BJ (cell line): ENCODE measurements at regions not wholly inside any gene's neighbourhood (a gene's known extent, or its start where the extent isn't known, plus 50 kb on each side); places are given as distances from the start of the nearest gene placed in this dataset.
"Not testable (repeated sequence)": the region's sequence is repeated elsewhere in the genome, so short reads cannot be mapped to it uniquely, and the experiment has no call there.

Source experiments
- CTCF ChIA-PET: fragments of 350-600 bp; formaldehyde crosslinking; extraction: SDS; loops from one replicate; lab custom pipeline; 2021; ENCODE audit warnings: antibody characterized with exemption, inconsistent platforms; lab: Yijun Ruan, JAX
- POLR2A ChIA-PET: fragments of 300-600 bp; sonication (Branson Sonifier 250); formaldehyde crosslinking; extraction: SDS; loops from one replicate; lab custom pipeline; 2021; ENCODE audit warnings: antibody characterized with exemption; lab: Charles Lee
- DNase-seq: peaks from one replicate; pipeline ENCODE4 v3.0.0-alpha.2; 2011; ENCODE audit warnings: low read depth
- H3K27me3 ChIP-seq: 2 replicates; pipeline ENCODE4 v1.6.0; 2011; ENCODE audit warnings: low read length; ENCODE audit not compliant: control insufficient read depth, insufficient read depth
- H3K36me3 ChIP-seq: 2 replicates; pipeline ENCODE4 v1.5.1; 2011; ENCODE audit warnings: low read length; ENCODE audit not compliant: control insufficient read depth, insufficient read depth
- H3K4me3 ChIP-seq: 2 replicates; pipeline ENCODE4 v1.5.1; 2011; ENCODE audit warnings: low read depth, mild to moderate bottlenecking, control low read depth, low read length
- CTCF ChIP-seq: IDR thresholded peaks from 2 replicates; pipeline ENCODE4 v1.5.1; 2011; ENCODE audit warnings: low read depth, mild to moderate bottlenecking, control low read depth, inconsistent platforms, low read length, moderate library complexity; ENCODE audit not compliant: insufficient read depth

GRCh38 chr16:21339941-21340340 is 61.9 kb upstream of the CRYM start:
- DNase-seq: no peak
- no peak overlapping the region for H3K4me3 ChIP-seq
- H3K36me3 ChIP-seq: no peaks in the 10 kb centered on the region
- no peaks in the 10 kb centered on the region for H3K27me3 ChIP-seq
- no peak for TF ChIP-seq CTCF
- ChIA-PET POLR2A (no interaction called here), CTCF (no interaction called here)

- H3K27me3 ChIP-seq: no peaks in the 10 kb centered on the region
- H3K36me3 ChIP-seq: no peaks in the 10 kb centered on the region
- DNase-seq: no peak
- POLR2A ChIA-PET: no interaction called here
- TF ChIP-seq CTCF: no peak
- CTCF ChIA-PET: no interaction called here
- no peak overlapping the region for H3K4me3 ChIP-seq
Measured at GRCh38 chr16:21339269-21339641, 61.2 kb upstream of the CRYM start.

DNA sequence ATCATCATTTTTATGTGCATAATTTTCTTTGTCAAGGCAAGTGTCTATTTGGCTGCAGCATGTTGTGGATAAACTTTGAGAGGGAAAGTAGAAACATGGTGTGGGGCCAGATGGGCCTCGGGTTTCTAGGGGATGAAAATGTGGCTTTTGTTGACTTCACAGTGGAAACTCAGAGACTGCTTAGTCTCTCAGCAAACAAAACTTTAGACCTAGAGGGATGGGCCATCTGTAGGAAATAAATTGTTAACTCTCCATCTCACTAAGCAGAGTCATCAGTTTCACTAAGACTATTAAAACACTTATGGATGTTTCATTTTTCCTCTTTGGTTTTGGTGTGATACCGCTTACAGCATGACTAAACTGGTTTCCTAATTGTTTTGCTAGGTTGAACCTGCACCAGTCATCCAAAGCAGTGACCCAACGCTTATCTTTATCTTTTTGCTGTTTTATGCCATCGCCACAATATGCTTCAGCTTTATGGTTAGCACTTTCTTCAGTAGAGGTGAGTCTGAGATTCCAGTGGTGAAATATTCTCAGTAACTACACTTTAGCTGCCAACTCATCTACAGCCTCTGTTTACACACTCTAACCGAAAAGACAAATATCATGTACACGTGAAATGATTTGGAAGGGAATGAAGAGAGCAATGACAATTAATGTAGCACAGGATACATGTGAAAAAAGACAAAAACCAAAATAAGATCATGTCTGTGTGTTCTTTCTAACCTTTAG is 60.6 kb upstream of the CRYM start:
- Histone ChIP-seq H3K4me3 (no peak overlapping the region), H3K36me3 (no peaks in the 10 kb centered on the region), H3K27me3 (no peaks in the 10 kb centered on the region)
- CTCF ChIA-PET: no interaction called here
- no peak for DNase-seq
- no peak for TF ChIP-seq CTCF
- POLR2A ChIA-PET: no interaction called here

DNA sequence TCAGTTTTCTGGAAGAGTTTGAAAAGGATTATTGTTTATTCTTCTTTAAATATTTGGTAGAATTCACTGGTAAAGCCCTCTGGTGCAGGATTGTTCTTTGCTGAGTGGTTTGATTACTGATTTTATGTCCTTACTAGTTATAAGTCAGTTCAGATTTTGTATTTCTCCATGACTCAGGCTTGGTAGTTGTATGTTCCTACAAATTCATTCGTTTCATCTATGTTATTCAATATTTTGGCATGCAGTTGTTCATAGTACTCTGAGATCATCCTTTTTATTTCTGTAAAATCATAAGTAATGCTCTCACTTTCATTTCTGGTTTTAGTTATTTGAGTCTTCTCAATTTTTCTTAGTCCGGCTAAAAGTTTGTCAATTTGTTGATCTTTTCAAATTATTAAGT is 58.1 kb upstream of the CRYM start:
- no peaks in the 10 kb centered on the region for H3K36me3 ChIP-seq
- POLR2A ChIA-PET: no interaction called here
- H3K27me3 ChIP-seq: no peaks in the 10 kb centered on the region
- CTCF ChIA-PET: no interaction called here
- H3K4me3 ChIP-seq: no peak overlapping the region
- DNase-seq: no peak
- TF ChIP-seq CTCF: no peak

- POLR2A ChIA-PET, H3K27me3 ChIP-seq, H3K36me3 ChIP-seq, DNase-seq, H3K4me3 ChIP-seq: not testable (repeated sequence)
- CTCF ChIA-PET: interaction anchor here (0.6 kb wide), 1 partner anchor 29 kb away, joined by 5 read pairs; no protein-coding TSS in a partner anchor
Measured at GRCh38 chr16:21334188-21335146, 56.4 kb upstream of the CRYM start.

DNA sequence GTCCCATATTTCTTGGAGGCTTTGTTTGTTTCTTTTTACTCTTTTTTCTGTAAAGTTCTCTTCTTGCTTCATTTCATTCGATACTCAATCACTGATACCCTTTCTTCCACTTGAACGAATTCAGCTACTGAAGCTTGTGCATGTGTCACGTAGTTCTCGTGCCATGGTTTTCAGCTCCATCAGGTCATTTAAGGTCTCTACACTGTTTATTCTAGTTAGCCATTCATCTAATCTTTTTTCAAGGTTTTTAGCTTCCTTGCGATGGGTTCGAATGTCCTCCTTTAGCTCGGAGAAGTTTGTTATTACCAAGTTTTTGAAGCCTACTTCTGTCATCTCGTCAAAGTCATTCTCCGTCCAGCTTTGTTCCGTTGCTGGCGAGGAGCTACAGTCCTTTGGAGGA is 55.6 kb upstream of the CRYM start:
- not testable (repeated sequence) for H3K27me3 ChIP-seq

More for the DNA sequence above, 55.6 kb upstream of the CRYM start:
- H3K4me3 ChIP-seq, POLR2A ChIA-PET, DNase-seq, CTCF ChIA-PET, H3K36me3 ChIP-seq: not testable (repeated sequence)
